Naive thymus-derived CD8-positive, alpha-beta T cell (primary cell): ENCODE measurements at regions not wholly inside any gene's neighbourhood (a gene's known extent, or its start where the extent isn't known, plus 50 kb on each side); places are given as distances from the start of the nearest gene placed in this dataset.
"Not testable (repeated sequence)": the region's sequence is repeated elsewhere in the genome, so short reads cannot be mapped to it uniquely, and the experiment has no call there.

ENCODE experiments used
- ATAC-seq, 2 donors: fragments of 150-1000 bp; cut with Tn5 transposase in 1 of 2; sonication (Bioruptor Pico), chemical (Tn5 transposase) in 1 of 2; 1 replicate in 1 of 2; 2 replicates in 1 of 2; pipeline ENCODE4 v1.10.0; 2021; ENCODE audit warnings: mild to moderate bottlenecking in 2 of 2, moderate library complexity in 2 of 2
- POLR2A ChIA-PET: fragments of 350-600 bp; sonication (Branson Sonifier 250); formaldehyde crosslinking; loops from one replicate; lab custom pipeline; 2021; ENCODE audit warnings: antibody characterized with exemption; lab: Charles Lee
- DNase-seq, 10 donors: peaks; one replicate each; pipeline versions ENCODE4 v3.0.0 to v3.0.0-alpha.2; 2020 to 2022
- H3K27ac Mint-ChIP-seq, 10 donors: one replicate each; pipeline ENCODE4 v1.8.0; 2020 to 2022; ENCODE audit warnings: mild to moderate bottlenecking in 10 of 10, mixed read lengths in 10 of 10, moderate library complexity in 4 of 10, inconsistent platforms in 1 of 10
- H3K27me3 Mint-ChIP-seq, 5 donors: one replicate each; pipeline ENCODE4 v1.8.0; 2021 to 2022; ENCODE audit warnings: mixed read lengths in 5 of 5
- H3K36me3 Mint-ChIP-seq, 3 donors: one replicate each; pipeline ENCODE4 v1.8.0; 2020 to 2022; ENCODE audit warnings: mixed read lengths in 3 of 3, mild to moderate bottlenecking in 2 of 3, inconsistent platforms in 1 of 3
- H3K4me1 Mint-ChIP-seq, 4 donors: one replicate each; pipeline ENCODE4 v1.8.0; 2021 to 2022; ENCODE audit warnings: mixed read lengths in 4 of 4
- H3K4me3 Mint-ChIP-seq, 10 donors: one replicate each; pipeline ENCODE4 v1.8.0; 2020 to 2022; ENCODE audit warnings: mild to moderate bottlenecking in 10 of 10, mixed read lengths in 10 of 10, moderate library complexity in 6 of 10, inconsistent platforms in 1 of 10
- H3K9me3 Mint-ChIP-seq, 9 donors: one replicate each; pipeline ENCODE4 v1.8.0; 2020 to 2022; ENCODE audit warnings: mixed read lengths in 9 of 9, mild to moderate bottlenecking in 3 of 9, inconsistent platforms in 1 of 9, moderate library complexity in 1 of 9

- no peak for DNase-seq
- Mint-ChIP-seq H3K9me3 (no peaks in the 10 kb centered on the region), H3K4me3 (no peak overlapping the region), H3K4me1 (no peaks in the 10 kb centered on the region), H3K27ac (no peak overlapping the region), H3K27me3 (peaks cover 2 to 48% (median 7%) of the 10 kb centered on the region in 5 donors), H3K36me3 (no peaks in the 10 kb centered on the region)
- ATAC-seq, result no peak
- POLR2A ChIA-PET, result no interaction called here
These were observed 60.9 kb upstream of the CYRIA start for GRCh38 chr2:16726577-16726976.

- POLR2A ChIA-PET, result no interaction called here
These were observed 60.5 kb upstream of the CYRIA start for GRCh38 chr2:16726147-16726546.

DNA sequence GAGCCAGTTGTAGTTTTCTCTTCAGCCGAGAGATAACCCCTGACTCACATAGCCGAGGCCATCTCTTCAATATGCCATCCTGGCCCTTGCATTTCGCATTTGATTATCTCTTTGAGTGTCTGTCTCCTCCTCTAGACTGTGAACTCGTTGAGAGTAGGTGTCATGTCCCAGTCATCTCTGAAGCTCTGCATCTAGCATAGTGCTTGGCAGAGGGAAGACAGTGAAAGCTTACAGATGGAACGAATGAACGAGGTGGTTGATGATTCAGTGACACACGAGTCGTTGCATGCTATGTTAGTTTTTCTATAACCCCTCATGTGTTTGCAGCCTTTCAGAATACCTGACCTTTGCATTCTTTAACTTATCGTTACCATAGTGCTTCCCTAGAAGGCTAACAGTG lies 59.9 kb upstream of the CYRIA start:
- no peak for DNase-seq
- H3K27me3 Mint-ChIP-seq, result peaks cover 2 to 38% (median 7%) of the 10 kb centered on the region in 5 donors
- no peak overlapping the region for H3K4me3 Mint-ChIP-seq
- H3K9me3 Mint-ChIP-seq, result no peaks in the 10 kb centered on the region
- no peak for ATAC-seq
- H3K36me3 Mint-ChIP-seq, result no peaks in the 10 kb centered on the region
- POLR2A ChIA-PET, result no interaction called here
- H3K4me1 Mint-ChIP-seq, result no peaks in the 10 kb centered on the region
- peak overlapping the region in 1 of 10 donors; percentile 10 for H3K27ac Mint-ChIP-seq

More at GRCh38 chr2:16726147-16726546, 60.5 kb upstream of the CYRIA start:
- DNase-seq, result no peak
- no peaks in the 10 kb centered on the region for H3K4me1 Mint-ChIP-seq
- H3K9me3 Mint-ChIP-seq, result no peaks in the 10 kb centered on the region
- H3K27me3 Mint-ChIP-seq, result peaks cover 2 to 44% (median 7%) of the 10 kb centered on the region in 5 donors
- H3K4me3 Mint-ChIP-seq, result no peak overlapping the region
- no peaks in the 10 kb centered on the region for H3K36me3 Mint-ChIP-seq
- H3K27ac Mint-ChIP-seq, result no peak overlapping the region
- no peak for ATAC-seq

DNA sequence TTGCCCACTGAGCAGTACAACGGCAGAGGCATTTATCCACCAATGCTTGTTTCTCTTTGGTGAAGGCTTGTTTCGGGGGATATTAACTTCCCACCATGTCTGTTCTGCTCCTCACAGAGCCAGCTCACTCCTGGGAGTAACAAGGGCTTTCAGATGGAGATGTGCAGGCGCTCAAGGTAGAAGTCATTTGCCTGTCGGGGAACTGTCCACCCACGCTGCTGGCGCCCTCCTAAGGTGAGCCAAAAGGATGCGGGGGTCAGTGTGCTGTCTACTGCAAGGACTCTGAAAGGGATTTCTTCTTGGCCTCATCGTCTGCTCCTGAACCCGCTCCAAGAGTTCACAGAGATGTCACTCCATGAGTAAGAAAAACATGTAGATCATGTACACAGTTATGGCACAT lies 57.0 kb upstream of the CYRIA start:
- Mint-ChIP-seq H3K4me3 (no peak overlapping the region), H3K27me3 (peaks cover 2 to 30% (median 7%) of the 10 kb centered on the region in 5 donors), H3K4me1 (peaks cover 0 to 2% (median 0%) of the 10 kb centered on the region in 4 donors), H3K27ac (no peak overlapping the region), H3K36me3 (no peaks in the 10 kb centered on the region), H3K9me3 (no peaks in the 10 kb centered on the region)
- ATAC-seq (no peak), DNase-seq (no peak)
- POLR2A ChIA-PET, result no interaction called here

DNA sequence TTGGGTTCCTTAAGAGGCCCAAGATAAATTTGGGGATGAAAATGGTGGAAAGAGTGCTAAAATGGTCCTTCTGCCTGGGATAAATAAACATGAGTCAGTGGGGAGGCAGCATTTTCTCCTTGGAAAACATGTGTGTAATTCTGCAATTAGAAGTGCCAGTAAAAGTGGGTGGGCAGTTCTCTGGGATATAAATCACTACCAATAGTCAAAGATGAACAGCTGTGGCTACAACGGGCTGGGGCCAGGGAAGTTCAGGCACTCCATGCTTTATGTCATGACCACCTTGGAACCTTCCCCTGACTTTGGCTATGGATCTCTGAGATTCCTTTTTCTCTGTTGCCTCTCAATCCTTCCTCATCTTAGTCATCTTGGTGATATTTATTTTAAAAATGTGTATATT lies 56.5 kb upstream of the CYRIA start:
- Mint-ChIP-seq H3K4me1 (peaks cover 0 to 3% (median 0%) of the 10 kb centered on the region in 4 donors), H3K27ac (no peak overlapping the region), H3K27me3 (peaks cover 2 to 30% (median 7%) of the 10 kb centered on the region in 5 donors), H3K9me3 (no peaks in the 10 kb centered on the region), H3K36me3 (no peaks in the 10 kb centered on the region), H3K4me3 (no peak overlapping the region)
- POLR2A ChIA-PET, result no interaction called here
- ATAC-seq (no peak), DNase-seq (no peak)

GRCh38 chr2:16721529-16721928 lies 55.9 kb upstream of the CYRIA start:
- POLR2A ChIA-PET, H3K4me3 Mint-ChIP-seq, H3K27ac Mint-ChIP-seq, H3K9me3 Mint-ChIP-seq, ATAC-seq, H3K4me1 Mint-ChIP-seq, H3K36me3 Mint-ChIP-seq, DNase-seq: not testable (repeated sequence)
- peaks cover 2 to 27% (median 7%) of the 10 kb centered on the region in 5 donors for H3K27me3 Mint-ChIP-seq

DNA sequence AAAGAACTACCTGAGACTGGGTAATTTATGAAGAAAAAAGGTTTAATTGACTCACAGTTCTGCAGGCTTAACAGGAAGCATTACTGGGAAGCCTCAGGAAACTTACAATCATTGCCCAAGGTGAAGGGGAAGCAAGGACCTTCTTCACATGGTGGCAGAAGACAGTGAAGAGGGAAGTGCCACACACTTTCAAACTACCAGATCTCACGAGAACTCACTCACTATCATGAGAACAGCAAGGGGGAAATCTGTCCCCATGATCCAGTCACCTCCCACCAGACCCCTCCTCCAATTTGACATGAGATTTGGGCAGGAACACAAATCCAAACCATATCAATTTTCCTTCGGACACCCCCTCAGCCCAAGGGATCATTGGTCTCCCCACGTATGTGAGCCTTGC lies 55.1 kb upstream of the CYRIA start:
- H3K27ac Mint-ChIP-seq, ATAC-seq, H3K4me3 Mint-ChIP-seq, DNase-seq, H3K9me3 Mint-ChIP-seq, H3K4me1 Mint-ChIP-seq, POLR2A ChIA-PET, H3K36me3 Mint-ChIP-seq: not testable (repeated sequence)
- peaks cover 2 to 21% (median 6%) of the 10 kb centered on the region in 5 donors for H3K27me3 Mint-ChIP-seq

DNA sequence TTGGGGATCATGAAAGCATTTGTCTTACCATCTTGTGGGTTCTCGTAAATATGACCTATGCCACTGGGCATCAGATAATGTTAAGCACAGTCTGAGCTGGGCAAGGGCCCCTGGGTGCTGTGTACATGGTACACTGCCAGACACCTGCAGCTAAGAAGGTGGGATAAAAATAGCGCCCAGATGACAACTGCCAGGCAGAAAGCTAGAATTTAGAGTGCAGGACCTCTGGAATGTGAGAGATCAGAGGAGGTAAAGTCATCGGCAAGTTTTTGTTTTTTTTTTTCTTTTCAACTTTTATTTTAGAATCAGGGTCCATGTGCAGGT lies 53.8 kb upstream of the CYRIA start:
- Mint-ChIP-seq H3K4me3 (no peak overlapping the region), H3K4me1 (peaks cover 0 to 3% (median 0%) of the 10 kb centered on the region in 4 donors), H3K27me3 (peaks cover 2 to 15% (median 6%) of the 10 kb centered on the region in 5 donors), H3K9me3 (no peaks in the 10 kb centered on the region), H3K27ac (no peak overlapping the region), H3K36me3 (no peaks in the 10 kb centered on the region)
- DNase-seq, result no peak
- ATAC-seq, result no peak
- POLR2A ChIA-PET, result no interaction called here

- Mint-ChIP-seq H3K27ac (no peak overlapping the region), H3K27me3 (peaks cover 0 to 12% (median 7%) of the 10 kb centered on the region in 5 donors), H3K4me3 (no peak overlapping the region), H3K9me3 (peaks cover 0 to 1% (median 0%) of the 10 kb centered on the region in 9 donors), H3K4me1 (peaks cover 0 to 3% (median 0%) of the 10 kb centered on the region in 4 donors), H3K36me3 (no peaks in the 10 kb centered on the region)
- DNase-seq (no peak), ATAC-seq (no peak)
- POLR2A ChIA-PET, result no interaction called here
These were observed 53.2 kb upstream of the CYRIA start for GRCh38 chr2:16718576-16719484.

- H3K27ac Mint-ChIP-seq, result no peak overlapping the region
- no peak for DNase-seq
- H3K9me3 Mint-ChIP-seq, result peaks cover 0 to 1% (median 0%) of the 10 kb centered on the region in 9 donors
- no peaks in the 10 kb centered on the region for H3K36me3 Mint-ChIP-seq
- POLR2A ChIA-PET, result no interaction called here
- H3K27me3 Mint-ChIP-seq, result peaks cover 0 to 12% (median 2%) of the 10 kb centered on the region in 5 donors
- H3K4me3 Mint-ChIP-seq, result no peak overlapping the region
- H3K4me1 Mint-ChIP-seq, result peaks cover 0 to 3% (median 0%) of the 10 kb centered on the region in 4 donors
- no peak for ATAC-seq
These were observed 51.8 kb upstream of the CYRIA start for GRCh38 chr2:16717477-16717876.

GRCh38 chr2:16716944-16717343 lies 51.3 kb upstream of the CYRIA start:
- POLR2A ChIA-PET, result no interaction called here
- H3K9me3 Mint-ChIP-seq, result peaks cover 0 to 1% (median 0%) of the 10 kb centered on the region in 9 donors
- no peak overlapping the region for H3K4me3 Mint-ChIP-seq
- H3K36me3 Mint-ChIP-seq, result no peaks in the 10 kb centered on the region
- H3K27ac Mint-ChIP-seq, result no peak overlapping the region
- ATAC-seq (no peak), DNase-seq (no peak)
- H3K4me1 Mint-ChIP-seq, result peaks cover 0 to 3% (median 0%) of the 10 kb centered on the region in 4 donors
- peaks cover 0 to 12% (median 0%) of the 10 kb centered on the region in 5 donors for H3K27me3 Mint-ChIP-seq

- ATAC-seq, result no peak
- Mint-ChIP-seq H3K4me3 (no peak overlapping the region), H3K27me3 (peaks cover 0 to 15% (median 2%) of the 10 kb centered on the region in 5 donors), H3K27ac (no peak overlapping the region), H3K36me3 (no peaks in the 10 kb centered on the region), H3K4me1 (peaks cover 0 to 3% (median 0%) of the 10 kb centered on the region in 4 donors), H3K9me3 (peaks cover 0 to 1% (median 0%) of the 10 kb centered on the region in 9 donors)
- no peak for DNase-seq
- POLR2A ChIA-PET, result no interaction called here
These were observed 50.4 kb upstream of the CYRIA start for GRCh38 chr2:16716024-16716423.
